Ecto neural progenitor cell (in vitro differentiated cells): ENCODE measurements at regions not wholly inside any gene's neighbourhood (a gene's known extent, or its start where the extent isn't known, plus 50 kb on each side); places are given as distances from the start of the nearest gene placed in this dataset.
"Not testable (repeated sequence)": the region's sequence is repeated elsewhere in the genome, so short reads cannot be mapped to it uniquely, and the experiment has no call there.

Experiments used
- DNase-seq: peaks from one replicate; pipeline ENCODE4 v3.0.0-alpha.2; 2018; ENCODE audit warnings: low spot score

- DNase-seq, result no peak
These were observed 177.4 kb upstream of the IL15 start for GRCh38 chr4:141459020-141459419.

- DNase-seq, result no peak
These were observed 174.0 kb upstream of the IL15 start for GRCh38 chr4:141462361-141462760.

- DNase-seq, result no peak
These were observed 172.7 kb upstream of the IL15 start for GRCh38 chr4:141463678-141464077.

GRCh38 chr4:141464366-141464765 lies 172.0 kb upstream of the IL15 start:
- DNase-seq, result no peak

- DNase-seq, result no peak
These were observed 171.2 kb upstream of the IL15 start for GRCh38 chr4:141465171-141465570.

- DNase-seq, result no peak
These were observed 169.2 kb upstream of the IL15 start for GRCh38 chr4:141467225-141467624.

- no peak for DNase-seq
These were observed 167.0 kb upstream of the IL15 start for GRCh38 chr4:141469392-141469791.

GRCh38 chr4:141473026-141473540 lies 163.3 kb upstream of the IL15 start:
- no peak for DNase-seq

- DNase-seq, result no peak
These were observed 162.4 kb upstream of the IL15 start for GRCh38 chr4:141473952-141474351.

GRCh38 chr4:141480950-141481349 lies 155.4 kb upstream of the IL15 start:
- no peak for DNase-seq

GRCh38 chr4:141484298-141484697 lies 152.1 kb upstream of the IL15 start:
- DNase-seq, result not testable (repeated sequence)

- no peak for DNase-seq
These were observed 149.9 kb upstream of the IL15 start for GRCh38 chr4:141486375-141486997.

- DNase-seq, result no peak
These were observed 138.8 kb upstream of the IL15 start for GRCh38 chr4:141497627-141498026.

GRCh38 chr4:141499261-141499853 lies 137.0 kb upstream of the IL15 start:
- DNase-seq, result no peak

- no peak for DNase-seq
These were observed 135.0 kb upstream of the IL15 start for GRCh38 chr4:141501395-141501794.

- no peak for DNase-seq
These were observed 134.5 kb upstream of the IL15 start for GRCh38 chr4:141501931-141502330.

- DNase-seq, result no peak
These were observed 133.6 kb upstream of the IL15 start for GRCh38 chr4:141502755-141503154.

- DNase-seq, result no peak
These were observed 133.1 kb upstream of the IL15 start for GRCh38 chr4:141503260-141503659.

GRCh38 chr4:141511055-141511454 lies 125.3 kb upstream of the IL15 start:
- DNase-seq, result no peak

GRCh38 chr4:141513866-141514265 lies 122.5 kb upstream of the IL15 start:
- no peak for DNase-seq

- no peak for DNase-seq
These were observed 118.2 kb upstream of the IL15 start for GRCh38 chr4:141518222-141518621.

GRCh38 chr4:141524116-141524515 lies 112.3 kb upstream of the IL15 start:
- DNase-seq, result no peak

GRCh38 chr4:141524841-141525240 lies 111.5 kb upstream of the IL15 start:
- DNase-seq, result no peak

- DNase-seq, result no peak
These were observed 105.8 kb upstream of the IL15 start for GRCh38 chr4:141530627-141531026.
